Fibroblast of skin of back (primary cell): ENCODE measurements at regions not wholly inside any gene's neighbourhood (a gene's known extent, or its start where the extent isn't known, plus 50 kb on each side); places are given as distances from the start of the nearest gene placed in this dataset.

Experiments used
- DNase-seq: peaks from one replicate; pipeline ENCODE4 v3.0.0-alpha.2; 2013

GRCh38 chr2:177314722-177315264 is 50.3 kb upstream of the NFE2L2 start:
- no peak for DNase-seq

GRCh38 chr2:177315364-177315763 is 50.8 kb upstream of the NFE2L2 start:
- DNase-seq = no peak

GRCh38 chr2:177316756-177317155 is 52.2 kb upstream of the NFE2L2 start:
- DNase-seq = no peak

GRCh38 chr2:177317443-177317842 is 52.9 kb upstream of the NFE2L2 start:
- no peak for DNase-seq

GRCh38 chr2:177317857-177318256 is 53.3 kb upstream of the NFE2L2 start:
- DNase-seq = no peak

GRCh38 chr2:177318613-177319012 is 54.1 kb upstream of the NFE2L2 start:
- no peak for DNase-seq

GRCh38 chr2:177320596-177320995 is 56.1 kb upstream of the NFE2L2 start:
- DNase-seq = no peak

- no peak for DNase-seq
These were observed 58.3 kb upstream of the NFE2L2 start for GRCh38 chr2:177322801-177323261.

GRCh38 chr2:177324797-177325196 is 60.3 kb upstream of the NFE2L2 start:
- no peak for DNase-seq

GRCh38 chr2:177325554-177325953 is 61.0 kb upstream of the NFE2L2 start:
- DNase-seq = peak; percentile 27

GRCh38 chr2:177326005-177326404 is 61.5 kb upstream of the NFE2L2 start:
- no peak for DNase-seq

GRCh38 chr2:177326591-177326990 is 62.1 kb upstream of the NFE2L2 start:
- DNase-seq = no peak

GRCh38 chr2:177327009-177327408 is 62.5 kb upstream of the NFE2L2 start:
- no peak for DNase-seq

- peak; percentile 44 for DNase-seq
These were observed 63.5 kb upstream of the NFE2L2 start for GRCh38 chr2:177328056-177328455.

- DNase-seq = no peak
These were observed 63.5 kb upstream of the AGPS start for GRCh38 chr2:177329064-177329463.

- DNase-seq = no peak
These were observed 61.0 kb upstream of the AGPS start for GRCh38 chr2:177331466-177331997.

GRCh38 chr2:177332026-177332991 is 60.3 kb upstream of the AGPS start:
- DNase-seq = peak; percentile 77

- DNase-seq = no peak
These were observed 59.6 kb upstream of the AGPS start for GRCh38 chr2:177332992-177333388.

GRCh38 chr2:177334940-177335543 is 57.5 kb upstream of the AGPS start:
- peak; percentile 60 for DNase-seq

GRCh38 chr2:177335917-177336450 is 56.6 kb upstream of the AGPS start:
- DNase-seq = peak; percentile 42

- peak; percentile 71 for DNase-seq
These were observed 54.3 kb upstream of the AGPS start for GRCh38 chr2:177338177-177338721.

- DNase-seq = no peak
These were observed 52.4 kb upstream of the AGPS start for GRCh38 chr2:177340158-177340557.

GRCh38 chr2:177342736-177343135 is 49.8 kb upstream of the AGPS start:
- no peak for DNase-seq
